ENCODE measurements at regions not wholly inside any gene's neighbourhood (a gene's known extent, or its start where the extent isn't known, plus 50 kb on each side); places are given as distances from the start of the nearest gene placed in this dataset.

DNA sequence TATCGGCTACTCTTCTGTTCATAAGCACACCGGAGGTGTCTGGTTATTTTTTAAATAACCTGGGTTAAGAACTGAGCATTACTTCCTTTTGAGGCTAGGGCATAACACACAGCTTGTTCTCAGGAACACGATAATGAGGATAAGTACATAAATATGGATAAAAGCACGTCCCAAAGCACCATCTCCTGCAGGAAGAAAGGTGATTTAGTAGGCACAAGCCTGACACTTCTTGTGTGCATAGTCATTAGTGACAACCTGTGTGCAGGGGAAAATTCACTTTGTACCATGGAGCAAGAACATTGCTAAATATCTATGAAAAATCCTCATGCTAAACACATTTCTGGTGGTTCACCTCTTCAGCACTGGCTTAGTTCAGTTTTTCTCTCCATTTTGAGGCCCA is 166.5 kb downstream of the SNAPC1 start:
- no peak for TF ChIP-seq POLR2A (IDR thresholded peaks at IDR 0.05)
- TF ChIP-seq, protein P1, sequence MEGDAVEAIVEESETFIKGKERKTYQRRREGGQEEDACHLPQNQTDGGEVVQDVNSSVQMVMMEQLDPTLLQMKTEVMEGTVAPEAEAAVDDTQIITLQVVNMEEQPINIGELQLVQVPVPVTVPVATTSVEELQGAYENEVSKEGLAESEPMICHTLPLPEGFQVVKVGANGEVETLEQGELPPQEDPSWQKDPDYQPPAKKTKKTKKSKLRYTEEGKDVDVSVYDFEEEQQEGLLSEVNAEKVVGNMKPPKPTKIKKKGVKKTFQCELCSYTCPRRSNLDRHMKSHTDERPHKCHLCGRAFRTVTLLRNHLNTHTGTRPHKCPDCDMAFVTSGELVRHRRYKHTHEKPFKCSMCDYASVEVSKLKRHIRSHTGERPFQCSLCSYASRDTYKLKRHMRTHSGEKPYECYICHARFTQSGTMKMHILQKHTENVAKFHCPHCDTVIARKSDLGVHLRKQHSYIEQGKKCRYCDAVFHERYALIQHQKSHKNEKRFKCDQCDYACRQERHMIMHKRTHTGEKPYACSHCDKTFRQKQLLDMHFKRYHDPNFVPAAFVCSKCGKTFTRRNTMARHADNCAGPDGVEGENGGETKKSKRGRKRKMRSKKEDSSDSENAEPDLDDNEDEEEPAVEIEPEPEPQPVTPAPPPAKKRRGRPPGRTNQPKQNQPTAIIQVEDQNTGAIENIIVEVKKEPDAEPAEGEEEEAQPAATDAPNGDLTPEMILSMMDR (IDR thresholded peaks at IDR 0.05 in 4 of 5, conservative IDR thresholded peaks at IDR 0.05 in 1 of 5): no peak
